GM18867 (cell line): ENCODE measurements at regions not wholly inside any gene's neighbourhood (a gene's known extent, or its start where the extent isn't known, plus 50 kb on each side); places are given as distances from the start of the nearest gene placed in this dataset.

Source experiments
- ATAC-seq: cut with Tn5 transposase; IDR thresholded peaks from one replicate; pipeline ENCODE4 v1.9.1; 2021; ENCODE audit warnings: mild to moderate bottlenecking, moderate library complexity; ENCODE audit not compliant: unreplicated experiment

DNA sequence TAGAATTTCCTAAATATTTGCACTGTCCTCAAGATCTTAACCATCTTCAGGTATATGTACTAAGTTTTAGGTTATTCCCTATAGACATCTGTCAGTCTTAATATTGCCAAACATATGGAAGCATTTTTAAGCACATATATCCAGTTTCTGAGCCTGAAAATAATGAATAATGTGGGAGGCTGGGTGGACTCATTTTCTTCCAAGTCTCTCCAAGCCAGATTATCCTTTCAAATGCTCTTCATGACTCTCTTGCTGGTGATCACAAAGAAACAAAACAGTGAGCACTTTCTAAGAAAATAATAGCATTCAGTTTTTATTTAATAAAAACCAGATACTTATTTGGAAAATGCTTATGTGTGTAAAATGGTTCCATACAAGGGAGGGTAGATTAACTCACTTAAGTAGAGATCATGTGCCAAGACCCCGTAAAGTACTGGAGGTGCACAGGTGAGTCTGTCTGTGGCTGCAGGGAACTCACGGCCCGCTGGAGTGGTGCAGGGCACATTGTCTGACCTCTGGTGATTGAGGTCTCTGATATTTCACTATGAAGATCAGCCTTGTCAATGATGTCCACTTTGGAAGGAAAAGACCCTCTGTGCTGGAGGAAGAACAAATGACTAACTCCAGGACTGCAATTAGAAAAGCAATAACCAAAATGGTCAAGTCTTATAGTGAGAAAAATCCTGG, 161.6 kb downstream of the TMEM18 start:
- ATAC-seq, result no peak

DNA sequence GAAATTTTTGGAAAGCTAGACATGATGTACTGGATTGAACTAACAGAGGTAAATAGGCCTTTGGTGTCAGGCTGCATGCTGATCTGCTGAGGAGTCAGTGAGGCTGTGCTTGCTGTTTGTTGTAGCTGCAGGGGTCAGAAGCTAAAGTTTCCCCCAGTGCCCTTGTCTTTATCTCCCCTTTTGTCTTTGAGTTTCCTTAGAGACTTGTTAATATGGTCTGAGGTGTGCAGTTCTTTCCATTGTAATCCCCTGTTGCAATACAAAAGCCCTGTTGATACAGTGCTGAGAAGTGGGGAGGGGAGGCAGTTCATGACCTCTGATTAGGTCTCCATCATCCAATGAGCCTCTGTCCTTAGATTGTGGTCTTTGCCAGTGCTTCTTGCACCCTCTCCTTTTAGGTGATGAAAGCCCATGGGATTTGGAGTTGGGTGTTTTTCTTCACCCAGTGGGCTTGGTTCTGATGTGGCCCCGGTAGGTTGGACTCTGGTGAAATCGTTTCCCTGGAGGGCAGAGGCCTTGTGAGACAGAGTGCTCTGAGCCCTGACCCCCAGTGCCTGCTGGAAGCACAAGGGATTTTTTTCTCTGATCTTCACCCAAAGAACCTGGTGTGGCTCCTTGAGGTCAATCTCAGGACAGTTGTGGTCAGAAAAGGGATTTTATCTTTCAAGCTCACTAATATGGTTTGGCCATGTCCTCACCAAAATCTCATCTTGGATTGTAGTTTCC, 163.1 kb downstream of the TMEM18 start:
- no peak for ATAC-seq

DNA sequence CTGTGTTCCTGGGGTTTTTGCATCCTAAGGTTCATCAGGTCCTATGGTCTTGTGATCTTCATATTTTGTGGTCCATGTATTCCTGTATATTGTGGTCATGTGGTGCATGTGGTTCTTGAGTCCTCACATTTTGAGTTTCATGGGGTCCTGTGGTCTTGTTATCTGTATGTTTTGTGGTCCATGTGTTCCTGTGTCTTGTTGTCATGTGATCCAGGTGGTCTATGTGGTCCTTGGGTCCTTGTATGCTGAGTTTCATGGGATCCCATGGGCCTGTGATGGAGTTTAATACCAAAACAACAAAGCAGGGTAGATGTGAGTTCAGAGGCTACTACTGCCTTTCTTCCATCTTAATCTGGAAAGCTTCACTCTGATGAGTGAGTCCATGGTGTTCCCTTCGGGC, 166.4 kb downstream of the TMEM18 start:
- no peak for ATAC-seq

DNA sequence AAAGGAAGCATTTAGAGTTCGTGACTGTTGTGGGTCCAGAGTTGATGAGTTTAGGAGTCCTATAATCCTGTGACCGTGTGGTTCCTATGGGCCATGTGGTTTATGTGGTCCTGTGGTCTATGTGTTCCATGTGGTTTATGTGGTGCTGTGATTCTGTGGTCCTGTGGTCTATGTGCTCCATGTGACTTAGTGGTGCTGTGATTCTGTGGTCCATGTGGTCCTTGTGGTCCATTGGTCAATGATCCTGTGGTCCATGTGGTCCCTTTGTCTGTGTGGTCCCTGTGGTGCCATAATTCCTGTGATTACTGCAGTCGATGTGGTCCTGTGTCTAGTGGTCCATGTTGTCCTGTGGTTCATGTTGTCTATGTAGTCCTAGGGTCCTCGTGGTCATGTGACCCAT, 167.3 kb downstream of the TMEM18 start:
- no peak for ATAC-seq

DNA sequence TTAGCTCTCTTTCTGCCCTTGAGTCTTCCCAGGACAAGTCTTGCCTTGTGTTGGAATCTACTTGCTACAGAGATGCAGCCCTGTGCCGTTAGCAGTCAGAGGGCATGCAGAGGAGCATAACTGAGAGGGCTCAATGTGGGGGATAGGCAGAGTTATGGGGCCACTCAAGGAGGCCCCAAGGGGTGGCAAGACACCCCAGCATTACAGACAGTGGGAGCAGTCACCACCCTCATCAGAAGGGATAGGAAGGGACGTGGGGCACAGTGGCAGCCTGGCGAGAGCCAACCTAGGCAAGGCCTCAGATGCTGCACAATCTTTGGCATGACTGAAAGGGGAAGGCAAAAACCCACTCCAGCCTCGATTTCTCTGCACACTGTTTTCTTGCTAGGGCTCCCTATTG, 169.1 kb downstream of the TMEM18 start:
- ATAC-seq, result no peak

DNA sequence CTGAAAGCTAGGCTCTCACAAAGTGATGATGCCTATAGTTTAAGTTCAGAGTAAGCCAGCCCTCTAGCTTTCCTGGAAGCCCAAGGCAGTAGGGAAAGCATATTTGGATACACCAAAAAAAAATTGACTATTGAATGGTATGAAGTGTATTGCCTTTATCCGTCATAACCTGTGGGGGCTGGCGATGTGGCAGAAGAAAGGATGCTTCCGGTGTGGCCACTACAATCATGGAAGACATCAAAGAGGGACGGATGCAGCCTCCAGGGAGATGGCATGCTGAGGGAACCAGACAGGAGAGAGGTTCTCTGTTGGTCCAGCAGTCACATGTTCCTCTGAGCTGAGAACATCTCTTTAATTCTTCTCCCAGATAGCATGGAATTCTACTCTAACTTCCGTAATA, 170.3 kb downstream of the TMEM18 start:
- no peak for ATAC-seq

DNA sequence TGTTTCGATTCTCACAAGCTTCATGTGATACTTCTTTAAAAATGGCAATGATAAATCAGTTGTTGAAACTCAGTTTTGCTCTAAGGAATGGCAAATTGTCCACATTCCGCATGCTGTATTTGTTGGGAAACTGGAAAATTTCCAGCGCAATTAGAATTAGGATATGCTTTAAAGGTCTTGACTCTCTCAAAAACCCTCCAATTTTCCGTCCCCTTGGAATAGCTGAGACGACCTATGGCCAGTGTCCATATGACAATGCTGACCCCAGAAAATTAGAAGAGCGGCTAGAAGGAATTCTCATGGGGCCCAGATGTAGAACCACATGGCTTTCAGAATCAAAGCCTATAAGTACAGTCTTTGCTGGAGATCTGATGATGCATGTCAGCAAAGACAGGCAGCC, 170.8 kb downstream of the TMEM18 start:
- ATAC-seq, result no peak

DNA sequence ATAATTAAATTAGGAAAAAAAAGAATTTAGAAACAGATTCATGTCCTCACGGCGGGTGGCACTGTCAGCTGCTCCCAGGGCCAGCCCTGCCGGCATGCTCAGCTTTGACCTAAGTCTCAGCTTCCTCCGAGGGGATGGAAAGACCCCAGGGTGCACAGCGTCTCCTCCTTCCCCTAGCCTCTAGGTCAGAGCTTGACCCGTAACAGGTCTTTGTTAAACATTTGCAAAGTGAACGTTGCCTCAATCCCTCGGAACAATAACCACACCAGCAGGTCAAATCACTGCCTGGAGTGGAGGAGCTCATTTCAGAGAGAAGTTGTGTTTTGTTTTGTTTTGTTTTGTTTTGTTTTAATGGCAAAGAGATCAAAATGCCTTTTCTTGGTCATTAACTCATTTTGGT, 171.3 kb downstream of the TMEM18 start:
- ATAC-seq, result no peak

DNA sequence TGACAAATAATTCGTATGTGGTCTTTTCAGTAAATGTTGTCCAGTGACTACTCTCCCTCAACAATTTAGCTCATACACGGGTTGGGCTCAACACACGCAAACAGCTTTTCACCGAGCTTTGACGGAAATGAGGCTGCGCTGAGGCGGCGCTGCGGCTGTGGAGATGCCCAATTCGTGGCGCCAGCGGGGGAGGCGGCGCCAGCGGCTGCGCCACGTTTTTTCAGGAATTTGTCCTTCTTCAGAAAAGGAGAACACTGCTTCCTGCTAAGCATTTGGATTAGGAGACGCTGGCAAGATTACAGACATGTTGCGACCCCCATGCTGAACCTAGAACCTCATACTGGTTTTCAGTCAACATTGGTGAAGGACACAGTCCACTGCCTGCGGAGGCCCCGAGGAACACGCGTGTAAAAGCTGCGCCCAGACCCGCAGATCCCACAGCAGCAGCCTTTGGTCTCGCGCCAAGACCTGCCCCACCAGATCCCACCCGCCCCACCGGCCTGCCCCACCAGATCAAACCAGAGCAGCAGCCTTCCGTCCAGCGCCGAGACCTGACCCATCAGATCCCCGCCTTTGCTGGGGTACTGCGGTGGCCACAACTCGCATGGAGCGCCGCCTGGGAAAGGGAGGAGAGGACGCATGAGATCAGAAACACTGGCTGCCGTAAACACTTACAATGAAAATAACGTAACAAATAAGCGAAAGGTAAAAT, 173.8 kb downstream of the TMEM18 start:
- no peak for ATAC-seq

DNA sequence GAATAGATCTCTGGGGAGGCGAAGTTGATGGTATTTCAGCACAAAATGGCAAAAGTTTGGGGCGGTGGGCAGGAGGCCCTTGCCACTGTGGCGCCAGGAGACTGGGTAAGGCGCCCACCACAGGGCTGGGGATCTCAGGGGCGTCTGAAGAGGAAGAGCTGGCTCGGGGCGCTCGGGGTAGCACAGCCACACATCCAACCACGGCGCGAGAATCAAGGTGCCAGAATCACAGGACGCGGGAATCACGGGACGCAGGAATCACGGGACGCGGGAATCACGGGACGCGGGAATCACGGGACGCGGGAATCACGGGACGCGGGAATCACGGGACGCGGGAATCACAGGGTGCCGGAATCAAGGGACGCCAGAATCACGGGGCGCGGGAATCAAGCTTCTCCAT, 174.4 kb downstream of the TMEM18 start:
- no peak for ATAC-seq

DNA sequence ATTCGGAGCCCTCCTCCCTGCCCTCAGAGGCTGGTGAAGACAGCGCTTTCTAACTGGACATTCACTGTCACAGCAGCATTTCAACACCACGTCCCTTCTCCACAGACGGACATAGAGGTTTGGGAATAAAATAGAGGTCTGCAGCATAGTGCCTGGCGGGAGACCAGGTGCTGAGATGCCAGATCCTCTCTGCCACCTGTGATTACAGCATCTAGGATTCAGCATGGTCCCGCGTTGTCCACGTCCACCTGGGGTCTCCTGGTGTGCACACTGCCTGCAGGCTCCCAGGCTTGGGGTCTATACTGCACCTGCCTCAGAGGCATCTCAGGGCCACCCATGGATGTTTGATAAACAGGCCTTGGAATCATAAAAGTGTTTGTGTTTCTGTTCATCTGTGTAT, 175.5 kb downstream of the TMEM18 start:
- ATAC-seq, result no peak

DNA sequence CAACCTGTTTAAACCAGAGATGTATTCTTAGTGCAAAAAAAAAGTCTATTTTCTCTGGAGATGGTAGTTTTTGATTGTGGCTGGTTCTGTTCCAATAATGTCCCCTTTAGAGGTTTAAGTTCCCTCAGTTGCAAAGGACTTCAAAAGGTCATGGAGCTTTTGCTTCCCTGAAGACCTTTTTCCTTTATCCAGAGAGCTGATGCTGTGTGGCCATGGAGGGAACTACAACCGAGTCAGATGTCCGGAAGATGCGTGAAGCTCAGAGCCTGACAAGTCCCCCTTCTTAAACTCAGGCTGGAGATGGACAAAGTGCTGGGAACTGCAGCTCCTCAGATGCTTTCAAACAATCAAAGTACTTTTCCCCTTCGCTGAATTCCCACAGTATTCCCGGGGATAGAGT, 176.1 kb downstream of the TMEM18 start:
- no peak for ATAC-seq

DNA sequence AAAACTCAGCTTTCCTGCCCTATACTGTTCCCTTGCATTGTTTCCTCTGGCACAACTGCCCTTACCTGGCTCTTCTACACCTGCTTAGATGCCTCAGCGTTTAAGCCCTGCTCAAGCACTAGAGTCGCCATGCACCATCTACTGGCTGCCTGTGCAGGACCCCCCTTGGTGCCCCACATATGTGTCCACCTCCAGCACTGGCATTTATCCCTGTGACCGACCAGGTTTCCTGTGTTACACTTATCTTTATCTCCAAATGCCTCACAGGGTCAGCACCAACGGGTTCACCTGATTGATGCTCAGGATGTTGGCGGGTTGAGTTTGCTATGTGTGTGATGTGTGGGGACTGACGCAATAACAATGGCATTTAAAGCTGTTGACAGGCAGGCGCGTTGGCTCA, 177.5 kb downstream of the TMEM18 start:
- no peak for ATAC-seq

DNA sequence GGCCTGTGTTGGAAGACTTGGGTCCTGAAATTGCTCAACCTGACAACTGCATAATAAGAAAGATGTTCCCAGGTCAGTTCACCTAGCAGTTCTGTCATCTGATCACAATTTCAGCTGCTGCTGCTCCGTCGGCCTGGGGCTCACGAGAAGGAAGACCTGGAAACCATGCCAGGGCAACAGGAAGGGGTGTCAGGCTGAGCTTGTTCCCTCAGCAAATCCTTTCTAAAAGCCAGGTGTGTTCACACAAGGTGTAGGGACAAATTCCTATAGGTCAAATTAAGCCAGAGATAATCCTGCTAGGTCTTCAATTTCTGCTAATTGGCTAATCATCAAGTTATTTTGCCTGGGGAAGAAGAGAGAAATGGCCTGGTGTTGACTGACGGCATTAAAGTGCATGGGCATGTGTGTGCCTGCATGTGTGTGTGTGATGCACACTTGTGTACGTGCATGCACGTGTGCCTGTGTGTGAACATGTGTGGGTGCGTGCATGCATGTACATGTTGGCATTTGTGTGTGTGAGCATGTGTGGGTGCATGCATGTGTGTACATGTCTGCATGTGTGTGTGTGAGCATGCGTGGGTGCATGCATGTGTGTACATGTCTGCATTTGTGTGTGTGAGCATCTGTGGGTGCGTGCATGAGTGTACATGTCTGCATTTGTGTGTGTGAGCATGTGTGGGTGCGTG, 178.6 kb downstream of the TMEM18 start:
- no peak for ATAC-seq

DNA sequence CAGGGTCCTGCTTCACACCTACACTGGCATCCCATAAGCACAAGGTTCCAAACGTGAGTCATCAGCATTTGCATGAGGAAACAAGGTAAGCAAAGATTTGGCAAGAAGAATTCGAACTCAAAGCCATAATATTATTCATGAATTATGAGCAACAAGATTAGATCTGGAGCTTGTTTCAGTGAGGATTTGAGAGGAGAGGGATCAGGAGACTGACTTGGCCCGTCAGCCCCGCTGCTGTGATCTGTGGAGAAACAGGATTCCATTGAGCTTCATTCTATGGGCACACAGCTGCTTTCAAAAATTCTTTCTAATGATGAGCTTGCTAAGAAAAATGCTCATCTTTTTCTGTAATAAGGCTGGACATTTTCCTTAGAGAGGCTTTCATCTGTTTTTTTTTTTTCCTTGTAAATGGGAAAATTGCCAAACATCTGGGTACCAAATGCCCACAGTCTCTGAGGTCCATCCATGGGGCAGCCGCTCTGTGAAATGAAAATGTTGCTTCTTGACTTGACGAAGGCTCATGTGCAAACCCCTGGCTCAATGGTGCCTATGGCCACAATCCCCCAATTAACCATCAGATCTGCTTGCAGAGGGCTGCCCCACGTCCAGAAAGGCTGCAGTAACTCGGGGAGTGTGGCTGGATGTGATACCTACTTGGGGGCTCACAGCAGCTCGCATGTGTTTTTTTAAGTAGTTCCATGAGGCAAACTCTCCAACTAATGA, 179.3 kb downstream of the TMEM18 start:
- ATAC-seq, result no peak

DNA sequence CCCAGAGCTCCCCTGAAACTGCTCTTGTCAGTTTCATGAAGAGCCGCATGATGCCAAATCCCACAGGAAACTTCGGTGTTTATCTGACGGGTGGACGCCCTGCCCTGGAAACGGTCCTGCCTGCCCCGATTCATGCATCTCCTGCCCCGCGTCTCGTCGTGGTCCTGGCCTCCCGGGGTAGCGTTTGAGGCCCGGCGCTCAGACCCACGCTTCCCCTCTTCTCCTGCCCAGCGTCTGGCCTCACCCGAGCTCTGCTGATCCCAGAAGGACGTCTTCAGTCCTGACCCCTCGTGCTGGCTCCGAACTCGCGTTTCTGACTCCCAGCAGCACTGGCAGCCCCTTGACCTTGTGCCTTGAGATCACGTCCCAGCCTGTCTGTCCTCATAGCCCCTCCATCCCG, 180.5 kb downstream of the TMEM18 start:
- no peak for ATAC-seq

DNA sequence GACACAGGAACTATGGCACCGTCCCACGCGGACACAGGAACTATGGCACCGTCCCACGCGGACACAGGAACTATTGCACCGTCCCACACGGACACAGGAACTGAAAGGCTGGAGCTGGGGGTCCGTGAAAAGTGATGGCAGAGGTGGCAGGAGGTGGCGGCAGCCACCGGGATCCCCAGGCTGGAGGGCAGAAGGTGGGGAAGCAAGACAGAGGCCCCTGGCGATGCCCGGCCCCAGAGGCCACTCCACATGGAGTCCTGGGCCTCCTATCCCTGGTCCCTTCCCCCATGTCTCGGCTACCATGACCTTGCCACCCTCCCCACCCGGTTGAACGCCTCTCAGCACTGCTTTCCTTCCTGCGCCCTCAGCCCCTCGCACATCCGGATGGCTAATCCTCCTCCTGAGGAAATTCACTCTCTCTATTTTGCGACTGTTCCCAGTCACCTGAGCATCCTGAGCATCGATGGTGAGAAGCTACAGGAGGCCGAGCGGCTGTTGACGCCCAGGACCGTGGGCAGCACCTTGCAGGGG, 181.4 kb downstream of the TMEM18 start:
- ATAC-seq, result no peak

DNA sequence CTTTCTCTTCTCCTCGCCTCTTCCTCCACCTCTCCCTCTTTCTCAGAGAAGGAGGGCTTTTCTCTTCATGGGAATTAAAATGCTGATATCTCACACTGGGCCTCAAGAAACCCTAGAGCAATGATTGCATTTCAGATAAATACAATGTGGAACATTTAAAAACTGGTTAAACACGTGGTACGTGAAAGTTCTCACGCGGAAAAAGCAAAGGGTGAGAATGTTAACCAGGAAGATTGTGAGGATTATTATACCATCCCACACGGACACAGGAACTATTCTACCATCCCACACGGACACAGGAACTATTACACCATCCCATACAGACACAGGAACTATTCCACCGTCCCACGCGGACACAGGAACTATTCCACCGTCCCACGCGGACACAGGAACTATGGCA, 182.4 kb downstream of the TMEM18 start:
- no peak for ATAC-seq

DNA sequence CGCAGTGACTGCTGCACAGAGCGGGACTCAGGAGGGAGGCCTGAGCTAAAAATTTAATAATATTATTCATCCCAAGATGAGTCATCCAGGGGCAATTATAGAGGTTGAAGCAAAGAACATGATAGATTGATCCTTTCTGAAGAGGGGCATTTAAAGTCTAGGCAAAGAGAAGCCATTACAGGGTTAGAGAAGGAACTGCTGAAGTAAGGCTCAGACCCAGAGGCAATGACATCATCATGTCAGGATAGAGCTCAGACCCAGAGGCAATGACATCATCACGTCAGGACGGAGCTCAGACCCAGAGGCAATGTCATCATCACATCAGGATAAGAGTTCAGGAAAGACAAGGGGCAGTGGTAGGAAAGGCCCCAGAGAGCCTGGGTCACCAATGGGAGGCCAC, 184.0 kb downstream of the TMEM18 start:
- no peak for ATAC-seq

DNA sequence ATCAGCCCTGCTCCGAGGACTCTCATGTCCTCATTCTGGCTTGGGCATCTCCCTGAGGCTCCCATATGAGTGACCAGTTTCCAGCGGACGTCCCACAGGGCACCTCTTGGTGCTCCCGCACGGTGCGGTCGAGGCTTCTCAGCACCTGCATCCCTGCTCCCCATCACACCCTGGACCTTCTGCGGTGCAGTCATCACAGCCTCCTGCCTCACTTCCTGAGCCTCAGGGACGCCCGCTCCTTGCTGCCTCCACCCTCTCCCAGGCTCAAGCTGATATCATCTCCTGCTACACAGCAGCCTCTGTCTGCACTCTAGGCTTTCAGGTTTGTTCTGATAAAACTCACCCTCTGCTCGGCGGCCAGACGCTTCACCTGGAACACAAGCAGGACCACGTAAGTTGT, 185.0 kb downstream of the TMEM18 start:
- ATAC-seq, result no peak

DNA sequence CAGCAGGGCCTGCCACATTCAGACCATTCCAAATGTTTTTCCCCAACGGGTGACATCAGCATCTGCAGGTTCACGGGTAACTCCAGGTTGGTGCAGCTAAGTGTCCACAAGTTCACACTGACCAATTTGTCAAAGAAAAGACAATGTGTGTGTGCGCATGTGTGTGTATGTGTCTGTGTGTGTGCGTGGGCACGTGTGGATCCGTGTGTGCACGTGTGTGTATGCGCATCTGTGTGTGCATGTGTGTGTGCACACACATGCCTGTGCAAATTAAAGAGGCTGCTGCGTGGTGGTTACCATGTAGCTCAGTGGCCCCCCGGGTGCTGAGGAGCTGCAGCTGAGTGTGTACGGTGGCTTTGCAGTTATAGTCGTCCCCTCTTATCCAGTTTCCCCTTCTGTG, 187.4 kb downstream of the TMEM18 start:
- no peak for ATAC-seq
